ENCODE measurements at regions not wholly inside any gene's neighbourhood (a gene's known extent, or its start where the extent isn't known, plus 50 kb on each side); places are given as distances from the start of the nearest gene placed in this dataset.

- H3K4me2 ChIP-seq = no peak overlapping the region
- H3K79me2 ChIP-seq (ENCODE audit: low read depth) = no peaks in the 10 kb centered on the region
- no peak overlapping the region for H2AFZ ChIP-seq (replicated peaks)
- no peak for DNase-seq (ENCODE audit: low spot score)
- H3K4me3 Mint-ChIP-seq = no peak overlapping the region
- no peaks in the 10 kb centered on the region for H3K9me3 ChIP-seq (ENCODE audit: low read depth)
- H3F3A ChIP-seq (ENCODE audit: low read depth) = no peaks in the 10 kb centered on the region
- no peak overlapping the region for H3K27ac ChIP-seq
- H3K9ac ChIP-seq = no peak overlapping the region
- peaks cover 4% of the 10 kb centered on the region for H3K27me3 Mint-ChIP-seq (ENCODE audit: insufficient read depth, low read depth)
- peaks cover 18% of the 10 kb centered on the region for H3K4me1 ChIP-seq
- H3K4me1 Mint-ChIP-seq = peaks cover 20% of the 10 kb centered on the region
- peaks cover 7% of the 10 kb centered on the region for H3K9me3 Mint-ChIP-seq
- no peaks in the 10 kb centered on the region for H4K20me1 ChIP-seq (ENCODE audit: low read depth)
- no peak overlapping the region for H3K4me3 ChIP-seq
- H3K27ac Mint-ChIP-seq = no peak overlapping the region
- no peak for TF ChIP-seq CTCF (IDR thresholded peaks at IDR 0.05)
- TF ChIP-seq EZH2 (IDR thresholded peaks at IDR 0.05) = no peak
- TF ChIP-seq EZH2phosphoT487 (IDR thresholded peaks at IDR 0.05) = no peak
- H3K36me3 Mint-ChIP-seq = no peaks in the 10 kb centered on the region
- no peaks in the 10 kb centered on the region for H3K36me3 ChIP-seq
- H3K27me3 ChIP-seq = no peaks in the 10 kb centered on the region
Measured at GRCh38 chr12:103028881-103029639, 71.6 kb downstream of the ASCL1 start.

- H3K9ac ChIP-seq = no peak overlapping the region
- no peaks in the 10 kb centered on the region for H3F3A ChIP-seq (ENCODE audit: low read depth)
- Mint-ChIP-seq H3K27ac (no peak overlapping the region), H3K27me3 (ENCODE audit: insufficient read depth, low read depth) (peaks cover 2% of the 10 kb centered on the region), H3K4me3 (no peak overlapping the region), H3K36me3 (no peaks in the 10 kb centered on the region), H3K9me3 (peaks cover 22% of the 10 kb centered on the region), H3K4me1 (no peaks in the 10 kb centered on the region)
- DNase-seq (ENCODE audit: low spot score) = no peak
- no peaks in the 10 kb centered on the region for H3K4me1 ChIP-seq
- no peaks in the 10 kb centered on the region for H3K79me2 ChIP-seq (ENCODE audit: low read depth)
- H3K4me2 ChIP-seq = no peak overlapping the region
- peak overlapping the region; percentile 29 for H2AFZ ChIP-seq (replicated peaks)
- no peak for TF ChIP-seq EZH2 (IDR thresholded peaks at IDR 0.05)
- no peak for TF ChIP-seq CTCF (IDR thresholded peaks at IDR 0.05)
- TF ChIP-seq EZH2phosphoT487 (IDR thresholded peaks at IDR 0.05) = no peak
- no peak overlapping the region for H3K27ac ChIP-seq
- H3K9me3 ChIP-seq (ENCODE audit: low read depth) = peaks cover 6% of the 10 kb centered on the region
- H3K4me3 ChIP-seq = no peak overlapping the region
- H3K36me3 ChIP-seq = no peaks in the 10 kb centered on the region
- H3K27me3 ChIP-seq = no peaks in the 10 kb centered on the region
- H4K20me1 ChIP-seq (ENCODE audit: low read depth) = no peaks in the 10 kb centered on the region
Measured at GRCh38 chr12:103036581-103037214, 79.2 kb downstream of the ASCL1 start.

GRCh38 chr12:103043531-103044486 lies 86.3 kb downstream of the ASCL1 start:
- no peaks in the 10 kb centered on the region for H3K36me3 Mint-ChIP-seq
- peaks cover 25% of the 10 kb centered on the region for H3K4me1 Mint-ChIP-seq
- Histone ChIP-seq H3K27me3 (no peaks in the 10 kb centered on the region), H3K79me2 (ENCODE audit: low read depth) (no peaks in the 10 kb centered on the region), H3K9me3 (ENCODE audit: low read depth) (no peaks in the 10 kb centered on the region), H3K4me3 (peak overlapping the region; percentile 34), H2AFZ (replicated peaks) (no peak overlapping the region), H4K20me1 (ENCODE audit: low read depth) (peaks cover 4% of the 10 kb centered on the region), H3K36me3 (no peaks in the 10 kb centered on the region), H3K4me2 (peak overlapping the region; percentile 69), H3K9ac (no peak overlapping the region), H3K27ac (no peak overlapping the region), H3K4me1 (peaks cover 20% of the 10 kb centered on the region), H3F3A (ENCODE audit: low read depth) (peaks cover 10% of the 10 kb centered on the region)
- peak overlapping the region; percentile 96 for H3K27ac Mint-ChIP-seq
- no peaks in the 10 kb centered on the region for H3K9me3 Mint-ChIP-seq
- H3K4me3 Mint-ChIP-seq = peak overlapping the region; percentile 69
- no peak for TF ChIP-seq EZH2phosphoT487 (IDR thresholded peaks at IDR 0.05)
- TF ChIP-seq EZH2 (IDR thresholded peaks at IDR 0.05) = no peak
- TF ChIP-seq CTCF (IDR thresholded peaks at IDR 0.05) = no peak
- peak; percentile 82 for DNase-seq (ENCODE audit: low spot score)
- peaks cover 7% of the 10 kb centered on the region for H3K27me3 Mint-ChIP-seq (ENCODE audit: insufficient read depth, low read depth)
